Astrocyte (in vitro differentiated cells and primary cell): ENCODE measurements at regions not wholly inside any gene's neighbourhood (a gene's known extent, or its start where the extent isn't known, plus 50 kb on each side); places are given as distances from the start of the nearest gene placed in this dataset.
A peak's percentile ranks its signal among the peaks of the same experiment; 100 is the strongest.

Experiments used
- DNase-seq: peaks from one replicate; pipeline ENCODE4 v3.0.0-alpha.2; 2010; ENCODE audit warnings: low read depth
- FAIRE-seq: peaks from 2 replicates; lab custom pipeline; 2011; peaks lifted over from hg19 to GRCh38; lab: Jason Lieb, UNC
- H2AFZ ChIP-seq: 2 replicates; pipeline ENCODE4 v1.6.0; 2012; ENCODE audit warnings: low read depth, low read length, inconsistent platforms
- H3K27ac ChIP-seq: 2 replicates; pipeline ENCODE4 v1.5.1; 2011; ENCODE audit warnings: low read depth, low read length, inconsistent platforms
- H3K27me3 ChIP-seq: 2 replicates; pipeline ENCODE4 v1.6.0; 2011; ENCODE audit warnings: low read length, inconsistent platforms; ENCODE audit not compliant: insufficient read depth
- H3K36me3 ChIP-seq: 2 replicates; pipeline ENCODE4 v1.5.1; 2011; ENCODE audit warnings: low read length, inconsistent platforms; ENCODE audit not compliant: insufficient read depth
- H3K4me1 ChIP-seq: 2 replicates; pipeline ENCODE4 v1.5.1; 2011; ENCODE audit warnings: low read length, inconsistent platforms; ENCODE audit not compliant: insufficient read depth
- H3K4me2 ChIP-seq: 2 replicates; pipeline ENCODE4 v1.6.0; 2012; ENCODE audit warnings: low read length, inconsistent platforms
- H3K4me3 ChIP-seq: 2 replicates; pipeline ENCODE4 v1.5.1; 2011; ENCODE audit warnings: low read depth, mild to moderate bottlenecking, low read length, inconsistent platforms; ENCODE audit not compliant: insufficient read depth
- H3K79me2 ChIP-seq: 2 replicates; pipeline ENCODE4 v1.6.0; 2012; ENCODE audit warnings: mild to moderate bottlenecking, low read length, inconsistent platforms; ENCODE audit not compliant: insufficient read depth
- H3K9ac ChIP-seq: 2 replicates; pipeline ENCODE4 v1.6.0; 2012; ENCODE audit warnings: mild to moderate bottlenecking, low read length, inconsistent platforms
- H3K9me3 ChIP-seq: 2 replicates; pipeline ENCODE4 v1.5.1; 2012; ENCODE audit warnings: low read depth, mild to moderate bottlenecking, low read length, inconsistent platforms; ENCODE audit not compliant: insufficient read depth
- H4K20me1 ChIP-seq: 2 replicates; pipeline ENCODE4 v1.6.0; 2012; ENCODE audit warnings: low read length, inconsistent platforms; ENCODE audit not compliant: insufficient read depth
- H3K27ac Mint-ChIP-seq: one replicate; pipeline ENCODE4 v1.8.0; 2021; ENCODE audit warnings: mild to moderate bottlenecking, mixed read lengths; ENCODE audit not compliant: unreplicated experiment
- H3K27me3 Mint-ChIP-seq: one replicate; pipeline ENCODE4 v1.8.0; 2021; ENCODE audit warnings: low read depth, mixed read lengths; ENCODE audit not compliant: unreplicated experiment
- H3K36me3 Mint-ChIP-seq: one replicate; pipeline ENCODE4 v1.8.0; 2021; ENCODE audit warnings: low read depth, mixed read lengths; ENCODE audit not compliant: unreplicated experiment
- H3K4me1 Mint-ChIP-seq: one replicate; pipeline ENCODE4 v1.8.0; 2021; ENCODE audit warnings: low read depth, mixed read lengths; ENCODE audit not compliant: unreplicated experiment
- H3K4me3 Mint-ChIP-seq: one replicate; pipeline ENCODE4 v1.8.0; 2021; ENCODE audit warnings: mild to moderate bottlenecking, moderate library complexity, mixed read lengths; ENCODE audit not compliant: unreplicated experiment
- H3K9me3 Mint-ChIP-seq: one replicate; pipeline ENCODE4 v1.8.0; 2021; ENCODE audit warnings: mild to moderate bottlenecking, mixed read lengths; ENCODE audit not compliant: unreplicated experiment
- CTCF ChIP-seq: IDR thresholded peaks from 2 replicates; pipeline ENCODE4 v1.5.1; 2011; ENCODE audit warnings: low read depth, mild to moderate bottlenecking, inconsistent platforms, low read length, moderate library complexity; ENCODE audit not compliant: insufficient read depth
- EZH2 ChIP-seq: IDR thresholded peaks from 2 replicates; pipeline ENCODE4 v1.6.1; 2012; ENCODE audit warnings: mild to moderate bottlenecking, low read length, inconsistent platforms; ENCODE audit not compliant: insufficient read depth

GRCh38 chrX:40433160-40433559, 147.6 kb upstream of the ATP6AP2 start:
- no peak for TF ChIP-seq CTCF
- TF ChIP-seq EZH2: no peak
- Histone ChIP-seq H2AFZ (no peak overlapping the region), H3K4me3 (no peak overlapping the region), H3K4me1 (peaks cover 8% of the 10 kb centered on the region), H3K9me3 (no peaks in the 10 kb centered on the region), H3K27me3 (no peaks in the 10 kb centered on the region), H3K4me2 (no peak overlapping the region), H3K9ac (no peak overlapping the region), H4K20me1 (no peaks in the 10 kb centered on the region), H3K36me3 (no peaks in the 10 kb centered on the region), H3K79me2 (no peaks in the 10 kb centered on the region), H3K27ac (no peak overlapping the region)
- no peak for DNase-seq
- no peak for FAIRE-seq
- no peaks in the 10 kb centered on the region for H3K36me3 Mint-ChIP-seq
- no peak overlapping the region for H3K27ac Mint-ChIP-seq
- H3K27me3 Mint-ChIP-seq: no peaks in the 10 kb centered on the region
- no peaks in the 10 kb centered on the region for H3K4me1 Mint-ChIP-seq
- H3K4me3 Mint-ChIP-seq: no peak overlapping the region
- peaks cover 3% of the 10 kb centered on the region for H3K9me3 Mint-ChIP-seq

- Mint-ChIP-seq H3K27me3 (no peaks in the 10 kb centered on the region), H3K9me3 (peaks cover 8% of the 10 kb centered on the region)
Observed at GRCh38 chrX:40424259-40424658, 156.5 kb upstream of the ATP6AP2 start.

More at GRCh38 chrX:40424259-40424658, 156.5 kb upstream of the ATP6AP2 start:
- no peak for DNase-seq
- Histone ChIP-seq H4K20me1 (no peaks in the 10 kb centered on the region), H3K4me3 (no peak overlapping the region), H3K36me3 (no peaks in the 10 kb centered on the region), H3K9me3 (no peaks in the 10 kb centered on the region), H3K27ac (no peak overlapping the region), H3K4me1 (no peaks in the 10 kb centered on the region), H3K9ac (no peak overlapping the region), H3K79me2 (no peaks in the 10 kb centered on the region), H3K4me2 (no peak overlapping the region), H2AFZ (no peak overlapping the region), H3K27me3 (no peaks in the 10 kb centered on the region)
- H3K4me1 Mint-ChIP-seq: peaks cover 4% of the 10 kb centered on the region
- no peak overlapping the region for H3K4me3 Mint-ChIP-seq
- no peak for TF ChIP-seq CTCF
- no peak for TF ChIP-seq EZH2
- FAIRE-seq: peak; percentile 96
- H3K36me3 Mint-ChIP-seq: no peaks in the 10 kb centered on the region
- no peak overlapping the region for H3K27ac Mint-ChIP-seq
